PC-3 (cell line): ENCODE measurements at regions not wholly inside any gene's neighbourhood (a gene's known extent, or its start where the extent isn't known, plus 50 kb on each side); places are given as distances from the start of the nearest gene placed in this dataset.

ENCODE experiments used
- CTCF ChIP-seq: fragments of 300-600 bp; sonication (generic); conservative IDR thresholded peaks from 2 replicates; pipeline ENCODE4 v1.5.1; 2017; ENCODE audit warnings: antibody characterized with exemption, low read depth, mild to moderate bottlenecking, low read length
- EZH2 ChIP-seq: fragments of 300-600 bp; sonication (generic); IDR thresholded peaks from one replicate; pipeline ENCODE4 v1.6.1; 2017; ENCODE audit warnings: antibody characterized with exemption, mild to moderate bottlenecking, low read length; ENCODE audit not compliant: unreplicated experiment
- EZH2phosphoT487 ChIP-seq: fragments of 300-600 bp; sonication (generic); IDR thresholded peaks from 2 replicates; pipeline ENCODE4 v1.6.1; 2018; ENCODE audit warnings: mild to moderate bottlenecking, antibody characterized with exemption, low read length, borderline replicate concordance

GRCh38 chr14:83058068-83058467, 1524.4 kb upstream of the SEL1L start:
- TF ChIP-seq CTCF, result no peak
- no peak for TF ChIP-seq EZH2
- no peak for TF ChIP-seq EZH2phosphoT487
